ENCODE measurements at regions not wholly inside any gene's neighbourhood (a gene's known extent, or its start where the extent isn't known, plus 50 kb on each side); places are given as distances from the start of the nearest gene placed in this dataset.

DNA sequence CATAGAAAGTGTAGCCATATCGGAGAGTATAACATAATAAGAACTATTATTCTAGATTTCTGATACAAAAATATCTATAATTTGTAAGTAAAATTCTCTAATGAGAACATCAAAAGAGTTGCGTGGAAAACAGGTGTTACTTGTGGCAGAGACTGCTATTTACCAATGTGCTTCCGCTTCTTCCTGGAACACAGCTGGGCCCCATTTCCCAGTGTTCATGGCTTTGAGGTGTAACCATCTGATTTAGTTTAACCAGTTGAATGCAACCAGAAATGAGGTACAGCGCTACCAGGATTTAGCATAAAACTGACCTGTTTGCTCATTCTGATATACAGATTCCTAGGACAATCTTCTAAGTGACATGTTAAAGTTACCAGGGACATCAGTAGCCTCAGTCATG, 1055.2 kb downstream of the IGSF11 start:
- Histone ChIP-seq H3K9me3 (ENCODE audit: control insufficient read depth, insufficient read depth, low read length) (no peaks in the 10 kb centered on the region), H3K27me3 (ENCODE audit: control insufficient read depth, insufficient read depth, low read length) (no peaks in the 10 kb centered on the region), H3K27ac (ENCODE audit: low read depth, low read length) (no peak overlapping the region), H3K4me3 (ENCODE audit: low read depth, low read length) (no peak overlapping the region)
- TF ChIP-seq, protein P1, sequence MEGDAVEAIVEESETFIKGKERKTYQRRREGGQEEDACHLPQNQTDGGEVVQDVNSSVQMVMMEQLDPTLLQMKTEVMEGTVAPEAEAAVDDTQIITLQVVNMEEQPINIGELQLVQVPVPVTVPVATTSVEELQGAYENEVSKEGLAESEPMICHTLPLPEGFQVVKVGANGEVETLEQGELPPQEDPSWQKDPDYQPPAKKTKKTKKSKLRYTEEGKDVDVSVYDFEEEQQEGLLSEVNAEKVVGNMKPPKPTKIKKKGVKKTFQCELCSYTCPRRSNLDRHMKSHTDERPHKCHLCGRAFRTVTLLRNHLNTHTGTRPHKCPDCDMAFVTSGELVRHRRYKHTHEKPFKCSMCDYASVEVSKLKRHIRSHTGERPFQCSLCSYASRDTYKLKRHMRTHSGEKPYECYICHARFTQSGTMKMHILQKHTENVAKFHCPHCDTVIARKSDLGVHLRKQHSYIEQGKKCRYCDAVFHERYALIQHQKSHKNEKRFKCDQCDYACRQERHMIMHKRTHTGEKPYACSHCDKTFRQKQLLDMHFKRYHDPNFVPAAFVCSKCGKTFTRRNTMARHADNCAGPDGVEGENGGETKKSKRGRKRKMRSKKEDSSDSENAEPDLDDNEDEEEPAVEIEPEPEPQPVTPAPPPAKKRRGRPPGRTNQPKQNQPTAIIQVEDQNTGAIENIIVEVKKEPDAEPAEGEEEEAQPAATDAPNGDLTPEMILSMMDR (IDR thresholded peaks at IDR 0.05; ENCODE audit: low read depth, low read length), result no peak
- CTCF ChIA-PET, result interaction anchor here (4.0 kb wide), 1 partner anchor 18 kb away, joined by 15 read pairs; no protein-coding TSS in a partner anchor
- no peak for DNase-seq (ENCODE audit: low read depth, low spot score)
- POLR2A ChIA-PET, result no interaction called here

DNA sequence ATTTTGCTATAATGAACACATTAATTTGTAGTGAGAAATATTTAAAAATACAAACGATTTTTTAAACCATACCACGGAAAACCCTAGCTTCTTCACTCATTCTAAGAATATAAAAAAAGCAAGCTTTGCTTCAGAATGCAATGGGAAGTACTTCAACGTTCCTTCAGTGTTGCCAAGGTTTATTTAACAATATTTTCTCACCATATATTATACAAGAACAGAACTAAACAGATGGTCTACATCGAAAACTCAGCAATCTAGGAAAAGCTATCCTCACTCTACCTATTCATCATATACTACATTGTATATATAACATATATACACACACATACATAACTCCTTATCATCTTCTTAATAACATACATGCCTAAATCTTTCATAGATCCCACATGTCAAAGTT, 1047.4 kb downstream of the IGSF11 start:
- POLR2A ChIA-PET, result no interaction called here
- Histone ChIP-seq H3K4me3 (ENCODE audit: low read depth, low read length) (no peak overlapping the region), H3K27me3 (ENCODE audit: control insufficient read depth, insufficient read depth, low read length) (no peaks in the 10 kb centered on the region), H3K27ac (ENCODE audit: low read depth, low read length) (no peak overlapping the region), H3K9me3 (ENCODE audit: control insufficient read depth, insufficient read depth, low read length) (no peaks in the 10 kb centered on the region)
- no peak for DNase-seq (ENCODE audit: low read depth, low spot score)
- TF ChIP-seq, protein P1 (IDR thresholded peaks at IDR 0.05; ENCODE audit: low read depth, low read length), result no peak
- CTCF ChIA-PET, result interaction anchor here (4.0 kb wide), 1 partner anchor 10 kb away, joined by 28 read pairs; no protein-coding TSS in a partner anchor

DNA sequence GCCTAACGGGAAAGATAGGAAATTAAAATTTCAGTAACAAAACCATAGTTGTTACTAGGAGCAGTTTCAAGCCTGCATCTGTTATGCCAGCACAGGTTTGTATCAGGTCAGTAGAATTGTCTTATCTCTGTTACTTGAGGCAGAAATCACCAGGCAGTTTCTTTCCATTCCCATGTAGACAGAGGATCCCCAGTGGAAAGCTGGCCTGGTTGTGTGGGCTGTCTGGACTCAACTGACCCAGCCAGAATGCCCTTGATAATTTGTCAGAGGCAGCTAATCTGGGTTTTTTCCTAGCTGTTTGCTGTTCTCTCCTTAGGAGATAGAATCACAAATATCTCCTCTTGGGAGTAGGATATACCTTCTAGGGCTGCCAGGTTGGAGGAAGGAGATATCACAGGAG, 1044.7 kb downstream of the IGSF11 start:
- DNase-seq (ENCODE audit: low read depth, low spot score), result no peak
- H3K27ac ChIP-seq (ENCODE audit: low read depth, low read length), result no peak overlapping the region
- CTCF ChIA-PET, result interaction anchor here (4.0 kb wide), 1 partner anchor 8 kb away, joined by 28 read pairs; no protein-coding TSS in a partner anchor
- TF ChIP-seq, protein P1 (IDR thresholded peaks at IDR 0.05; ENCODE audit: low read depth, low read length), result no peak
- no peaks in the 10 kb centered on the region for H3K9me3 ChIP-seq (ENCODE audit: control insufficient read depth, insufficient read depth, low read length)
- H3K27me3 ChIP-seq (ENCODE audit: control insufficient read depth, insufficient read depth, low read length), result no peaks in the 10 kb centered on the region
- no peak overlapping the region for H3K4me3 ChIP-seq (ENCODE audit: low read depth, low read length)
- POLR2A ChIA-PET, result no interaction called here

DNA sequence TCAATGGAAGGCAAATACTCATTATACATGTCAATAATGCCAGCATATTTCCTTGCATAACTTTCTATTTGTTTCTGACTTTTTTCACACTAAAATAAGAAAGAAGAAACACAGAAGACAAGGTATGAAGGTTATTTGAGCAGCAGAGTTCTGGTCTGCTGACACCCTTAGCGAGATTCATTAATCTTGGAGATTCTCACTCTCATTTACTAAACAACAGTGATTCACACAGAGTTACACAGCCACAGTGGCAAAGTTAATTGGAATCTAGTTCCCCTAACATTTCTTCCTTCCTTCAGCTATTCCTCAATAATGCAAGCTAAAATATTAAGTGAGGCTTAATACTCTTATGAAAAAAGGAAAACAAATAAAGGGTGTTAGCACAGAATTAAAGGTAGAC, 1044.0 kb downstream of the IGSF11 start:
- TF ChIP-seq, protein P1 (IDR thresholded peaks at IDR 0.05; ENCODE audit: low read depth, low read length), result no peak
- ChIA-PET POLR2A (no interaction called here), CTCF (interaction anchor here (0.9 kb wide), 1 partner anchor 1233 kb away, joined by 3 read pairs; no protein-coding TSS in a partner anchor)
- no peak overlapping the region for H3K27ac ChIP-seq (ENCODE audit: low read depth, low read length)
- no peak for DNase-seq (ENCODE audit: low read depth, low spot score)
- H3K27me3 ChIP-seq (ENCODE audit: control insufficient read depth, insufficient read depth, low read length), result no peaks in the 10 kb centered on the region
- no peaks in the 10 kb centered on the region for H3K9me3 ChIP-seq (ENCODE audit: control insufficient read depth, insufficient read depth, low read length)
- H3K4me3 ChIP-seq (ENCODE audit: low read depth, low read length), result no peak overlapping the region

DNA sequence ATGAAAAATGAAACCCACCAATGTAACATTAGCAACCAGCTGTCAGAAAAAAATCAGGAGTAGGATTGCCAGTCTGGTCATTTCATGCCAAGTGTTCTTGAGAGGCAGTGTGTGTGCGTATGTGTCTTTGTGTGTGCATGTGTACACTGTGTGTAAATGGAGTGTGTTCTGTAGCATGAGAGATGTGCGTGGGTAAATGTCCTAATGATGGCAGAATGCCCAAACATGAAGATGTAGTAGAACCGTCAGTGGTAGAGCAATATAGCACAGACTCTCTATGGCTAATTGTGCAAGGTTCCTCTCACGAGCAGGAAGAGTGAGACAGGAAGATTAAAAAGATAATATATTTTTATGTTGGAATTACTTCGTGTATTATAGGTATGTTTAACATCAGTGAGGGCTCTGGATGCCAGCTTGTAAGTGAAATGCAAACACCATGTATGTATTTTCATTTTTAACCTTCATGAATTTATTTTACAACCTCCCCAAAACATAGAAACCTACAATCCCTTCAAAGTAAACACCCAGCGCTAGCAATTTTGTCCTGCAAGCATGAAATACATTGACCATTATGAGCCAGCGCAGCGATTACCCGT, 1038.7 kb downstream of the IGSF11 start:
- no peaks in the 10 kb centered on the region; the same call in 1 of the 2 replicates for H3K9me3 ChIP-seq (ENCODE audit: control insufficient read depth, insufficient read depth, low read length)
- H3K27me3 ChIP-seq (ENCODE audit: control insufficient read depth, insufficient read depth, low read length), result no peaks in the 10 kb centered on the region
- no peak for DNase-seq (ENCODE audit: low read depth, low spot score)
- H3K4me3 ChIP-seq (ENCODE audit: low read depth, low read length), result peak overlapping the region; percentile 96
- CTCF ChIA-PET, result interaction anchor here (1.7 to 3.0 kb wide), 3 partner anchors 8 to 937 kb away, joined by 3 to 29 read pairs (median 4); no protein-coding TSS in a partner anchor
- TF ChIP-seq, protein P1 (IDR thresholded peaks at IDR 0.05; ENCODE audit: low read depth, low read length), result no peak
- no peak overlapping the region for H3K27ac ChIP-seq (ENCODE audit: low read depth, low read length)
- POLR2A ChIA-PET, result interaction anchor here (0.6 to 1.2 kb wide), 3 partner anchors 163 to 290 kb away, joined by 3 to 11 read pairs (median 5); no protein-coding TSS in a partner anchor
